Activated T-cell treated with anti-CD3 and anti-CD28 coated beads, Interleukin-2, amount 50 U/mL, for 24 hours (primary cell): ENCODE measurements at regions not wholly inside any gene's neighbourhood (a gene's known extent, or its start where the extent isn't known, plus 50 kb on each side); places are given as distances from the start of the nearest gene placed in this dataset.

Experiments
- DNase-seq: peaks from one replicate; pipeline ENCODE4 v3.0.0-alpha.2; 2020
- H3K27ac Mint-ChIP-seq: 2 replicates; pipeline ENCODE4 v1.8.0; 2020; ENCODE audit warnings: mild to moderate bottlenecking, mixed read lengths
- H3K27me3 Mint-ChIP-seq: 2 replicates; pipeline ENCODE4 v1.8.0; 2020; ENCODE audit warnings: mixed read lengths
- H3K36me3 Mint-ChIP-seq: 2 replicates; pipeline ENCODE4 v1.8.0; 2020; ENCODE audit warnings: low read depth, mixed read lengths
- H3K4me1 Mint-ChIP-seq: 2 replicates; pipeline ENCODE4 v1.8.0; 2020; ENCODE audit warnings: low read depth, mixed read lengths
- H3K4me3 Mint-ChIP-seq: 2 replicates; pipeline ENCODE4 v1.8.0; 2020; ENCODE audit warnings: mild to moderate bottlenecking, moderate library complexity, mixed read lengths
- H3K9me3 Mint-ChIP-seq: 2 replicates; pipeline ENCODE4 v1.8.0; 2020; ENCODE audit warnings: mixed read lengths

GRCh38 chr11:69905611-69906452, 86.6 kb upstream of the FGF3 start:
- H3K9me3 Mint-ChIP-seq = no peaks in the 10 kb centered on the region
- H3K4me1 Mint-ChIP-seq = no peaks in the 10 kb centered on the region
- H3K27ac Mint-ChIP-seq = no peak overlapping the region
- DNase-seq = no peak
- H3K36me3 Mint-ChIP-seq = no peaks in the 10 kb centered on the region
- peaks cover 49% of the 10 kb centered on the region for H3K27me3 Mint-ChIP-seq
- H3K4me3 Mint-ChIP-seq = no peak overlapping the region

GRCh38 chr11:69906453-69906907, 87.3 kb upstream of the FGF3 start:
- Mint-ChIP-seq H3K4me1 (no peaks in the 10 kb centered on the region), H3K36me3 (no peaks in the 10 kb centered on the region), H3K27ac (no peak overlapping the region), H3K27me3 (peaks cover 54% of the 10 kb centered on the region), H3K4me3 (no peak overlapping the region), H3K9me3 (no peaks in the 10 kb centered on the region)
- no peak for DNase-seq

- Mint-ChIP-seq H3K9me3 (no peaks in the 10 kb centered on the region), H3K36me3 (no peaks in the 10 kb centered on the region), H3K4me1 (no peaks in the 10 kb centered on the region), H3K27me3 (peaks cover 59% of the 10 kb centered on the region), H3K4me3 (no peak overlapping the region), H3K27ac (no peak overlapping the region)
- DNase-seq = no peak
Measured at GRCh38 chr11:69907611-69908010, 88.4 kb upstream of the FGF3 start.

- peaks cover 65% of the 10 kb centered on the region for H3K27me3 Mint-ChIP-seq
- H3K4me3 Mint-ChIP-seq = no peak overlapping the region
- H3K27ac Mint-ChIP-seq = no peak overlapping the region
- no peak for DNase-seq
- no peaks in the 10 kb centered on the region for H3K9me3 Mint-ChIP-seq
- no peaks in the 10 kb centered on the region for H3K36me3 Mint-ChIP-seq
- H3K4me1 Mint-ChIP-seq = no peaks in the 10 kb centered on the region
Measured at GRCh38 chr11:69908511-69909220, 89.5 kb upstream of the FGF3 start.

GRCh38 chr11:69909561-69910518, 90.6 kb upstream of the FGF3 start:
- no peaks in the 10 kb centered on the region for H3K9me3 Mint-ChIP-seq
- no peak for DNase-seq
- H3K27ac Mint-ChIP-seq = no peak overlapping the region
- H3K4me3 Mint-ChIP-seq = no peak overlapping the region
- H3K4me1 Mint-ChIP-seq = no peaks in the 10 kb centered on the region
- H3K27me3 Mint-ChIP-seq = peaks cover 69% of the 10 kb centered on the region
- no peaks in the 10 kb centered on the region for H3K36me3 Mint-ChIP-seq

- Mint-ChIP-seq H3K4me1 (no peaks in the 10 kb centered on the region), H3K9me3 (no peaks in the 10 kb centered on the region), H3K4me3 (no peak overlapping the region), H3K27ac (no peak overlapping the region), H3K36me3 (no peaks in the 10 kb centered on the region), H3K27me3 (peaks cover 73% of the 10 kb centered on the region)
- no peak for DNase-seq
Measured at GRCh38 chr11:69910519-69911309, 91.5 kb upstream of the FGF3 start.

- peaks cover 69% of the 10 kb centered on the region for H3K27me3 Mint-ChIP-seq
- no peaks in the 10 kb centered on the region for H3K9me3 Mint-ChIP-seq
- no peaks in the 10 kb centered on the region for H3K4me1 Mint-ChIP-seq
- H3K27ac Mint-ChIP-seq = no peak overlapping the region
- no peak for DNase-seq
- H3K36me3 Mint-ChIP-seq = no peaks in the 10 kb centered on the region
- H3K4me3 Mint-ChIP-seq = no peak overlapping the region
Measured at GRCh38 chr11:69911310-69912160, 92.3 kb upstream of the FGF3 start.

- Mint-ChIP-seq H3K27ac (no peak overlapping the region), H3K27me3 (peaks cover 61% of the 10 kb centered on the region), H3K4me3 (no peak overlapping the region), H3K36me3 (no peaks in the 10 kb centered on the region), H3K9me3 (no peaks in the 10 kb centered on the region), H3K4me1 (no peaks in the 10 kb centered on the region)
- no peak for DNase-seq
Measured at GRCh38 chr11:69912161-69912910, 93.1 kb upstream of the FGF3 start.

GRCh38 chr11:69912911-69913451, 93.8 kb upstream of the FGF3 start:
- Mint-ChIP-seq H3K4me3 (no peak overlapping the region), H3K27ac (no peak overlapping the region), H3K9me3 (no peaks in the 10 kb centered on the region), H3K36me3 (no peaks in the 10 kb centered on the region), H3K27me3 (peaks cover 62% of the 10 kb centered on the region), H3K4me1 (no peaks in the 10 kb centered on the region)
- DNase-seq = no peak

GRCh38 chr11:69913591-69914285, 94.5 kb upstream of the FGF3 start:
- no peak overlapping the region for H3K4me3 Mint-ChIP-seq
- no peaks in the 10 kb centered on the region for H3K4me1 Mint-ChIP-seq
- no peak for DNase-seq
- H3K9me3 Mint-ChIP-seq = no peaks in the 10 kb centered on the region
- no peak overlapping the region for H3K27ac Mint-ChIP-seq
- H3K36me3 Mint-ChIP-seq = no peaks in the 10 kb centered on the region
- peaks cover 61% of the 10 kb centered on the region for H3K27me3 Mint-ChIP-seq

- no peak for DNase-seq
- Mint-ChIP-seq H3K4me1 (no peaks in the 10 kb centered on the region), H3K27me3 (peaks cover 63% of the 10 kb centered on the region), H3K4me3 (no peak overlapping the region), H3K36me3 (no peaks in the 10 kb centered on the region), H3K27ac (no peak overlapping the region), H3K9me3 (no peaks in the 10 kb centered on the region)
Measured at GRCh38 chr11:69914286-69915150, 95.3 kb upstream of the FGF3 start.
